HEK293 (cell line): ENCODE measurements at regions not wholly inside any gene's neighbourhood (a gene's known extent, or its start where the extent isn't known, plus 50 kb on each side); places are given as distances from the start of the nearest gene placed in this dataset.

Experiments
- CTCF ChIP-seq: fragments of 450-650 bp; formaldehyde crosslinking; IDR thresholded peaks from 2 replicates; pipeline ENCODE4 v1.5.1; 2016; ENCODE audit warnings: missing biosample characterization, missing genetic modification characterization
- REST ChIP-seq: fragments of 450-650 bp; formaldehyde crosslinking; IDR thresholded peaks from 2 replicates; pipeline ENCODE4 v1.5.1; 2016; ENCODE audit warnings: missing biosample characterization, missing genetic modification characterization
- SP7 ChIP-seq: fragments of 450-650 bp; formaldehyde crosslinking; IDR thresholded peaks from 2 replicates; pipeline ENCODE4 v1.5.1; 2016; ENCODE audit warnings: missing biosample characterization, missing genetic modification characterization
- ZBTB7A ChIP-seq: fragments of 450-650 bp; formaldehyde crosslinking; IDR thresholded peaks from 2 replicates; pipeline ENCODE4 v1.5.1; 2016; ENCODE audit warnings: low read depth, missing biosample characterization, missing genetic modification characterization
- ZNF114 ChIP-seq: fragments of 450-650 bp; formaldehyde crosslinking; IDR thresholded peaks from 2 replicates; pipeline ENCODE4 v1.5.0; 2017; ENCODE audit warnings: missing biosample characterization, missing genetic modification characterization
- ZNF239 ChIP-seq: fragments of 450-650 bp; formaldehyde crosslinking; IDR thresholded peaks from 2 replicates; pipeline ENCODE4 v1.5.1; 2016; ENCODE audit warnings: missing biosample characterization, missing genetic modification characterization
- ZNF274 ChIP-seq, 2 experiments: fragments of 200-500 bp in 1 of 2; fragments of 450-650 bp in 1 of 2; sonication (Bioruptor generic) in 1 of 2; formaldehyde crosslinking in 1 of 2; IDR thresholded peaks; 2 replicates each; pipeline versions ENCODE4 v1.5.1 to v1.6.1; 2014 to 2016; ENCODE audit warnings: borderline replicate concordance in 1 of 2, inconsistent platforms in 1 of 2, low read length in 1 of 2, missing biosample characterization in 1 of 2, missing genetic modification characterization in 1 of 2
- ZNF423 ChIP-seq: fragments of 450-650 bp; formaldehyde crosslinking; IDR thresholded peaks from 2 replicates; pipeline ENCODE4 v1.5.1; 2016; ENCODE audit warnings: missing biosample characterization, missing genetic modification characterization
- ZNF777 ChIP-seq: fragments of 450-650 bp; formaldehyde crosslinking; IDR thresholded peaks from 2 replicates; pipeline ENCODE4 v1.5.1; 2017; ENCODE audit warnings: missing biosample characterization, missing genetic modification characterization, borderline replicate concordance
- ZSCAN30 ChIP-seq: fragments of 450-650 bp; IDR thresholded peaks from 2 replicates; pipeline ENCODE4 v1.5.1; 2018; ENCODE audit warnings: missing biosample characterization, mild to moderate bottlenecking, missing genetic modification characterization, moderate library complexity

GRCh38 chr17:5899496-5900195, 170.5 kb upstream of the WSCD1 start:
- TF ChIP-seq CTCF (tag by site-specific recombination) (no peak), SP7 (tag by site-specific recombination) (no peak), ZNF423 (tag by site-specific recombination) (no peak), ZBTB7A (tag by site-specific recombination) (no peak), ZSCAN30 (tag by site-specific recombination) (no peak), REST (no peak), ZNF777 (tag by site-specific recombination) (no peak), ZNF114 (tag by site-specific recombination) (no peak), ZNF274 (IDR thresholded peaks at IDR 0.05; ENCODE audit: low read length) (no peak), ZNF274 (tag by site-specific recombination; IDR thresholded peaks at IDR 0.05; ENCODE audit: borderline replicate concordance) (no peak), ZNF239 (tag by site-specific recombination) (no peak)
